ENCODE measurements at regions not wholly inside any gene's neighbourhood (a gene's known extent, or its start where the extent isn't known, plus 50 kb on each side); places are given as distances from the start of the nearest gene placed in this dataset.

DNA sequence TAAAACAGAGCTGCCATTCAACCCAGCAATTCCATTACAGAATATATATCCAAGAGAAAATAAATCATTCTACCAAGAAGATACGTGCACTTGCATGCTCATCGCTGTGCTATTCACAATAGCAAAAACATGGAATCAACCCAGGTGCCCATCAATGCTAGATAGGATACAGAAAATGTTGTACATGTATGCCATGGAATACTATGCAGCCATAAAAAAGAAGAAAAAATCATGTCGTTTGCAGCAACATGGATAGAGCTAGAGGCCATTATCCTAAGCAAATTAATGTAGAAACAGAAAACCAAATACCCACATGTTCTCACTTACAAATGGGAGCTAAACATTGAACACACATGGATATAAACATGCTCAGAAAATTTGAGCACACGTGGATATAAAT lies 633.1 kb upstream of the CITED2 start:
- H3K4me1 ChIP-seq (ENCODE audit: low read length): no peaks in the 10 kb centered on the region
- no peaks in the 10 kb centered on the region for H3K36me3 ChIP-seq (replicated peaks; ENCODE audit: insufficient read depth, low read length)
- DNase-seq: no peak
- no peak overlapping the region for H3K9ac ChIP-seq (ENCODE audit: low read length)
- no peak overlapping the region for H3K4me2 ChIP-seq (ENCODE audit: low read depth, low read length)
- H3K9me3 ChIP-seq (replicated peaks; ENCODE audit: insufficient read depth, low read length): no peaks in the 10 kb centered on the region
- no peaks in the 10 kb centered on the region for H3F3A ChIP-seq (ENCODE audit: insufficient read depth, low read length)
- H2AFZ ChIP-seq (ENCODE audit: low read length): no peak overlapping the region
- H3K9me2 ChIP-seq (replicated peaks; ENCODE audit: insufficient read depth, low read length): no peaks in the 10 kb centered on the region
- H3K79me2 ChIP-seq (ENCODE audit: low read length): no peaks in the 10 kb centered on the region
- H4K20me1 ChIP-seq (ENCODE audit: insufficient read depth, low read length): no peaks in the 10 kb centered on the region
- no peak for TF ChIP-seq EZH2 (optimal IDR thresholded peaks at IDR 0.05; ENCODE audit: low read depth, low read length)
- TF ChIP-seq CTCF (IDR thresholded peaks at IDR 0.05; ENCODE audit: low read length): no peak
- TF ChIP-seq EZH2phosphoT487 (IDR thresholded peaks at IDR 0.05; ENCODE audit: low read length): no peak
- H3K27ac ChIP-seq (ENCODE audit: low read length): no peak overlapping the region
- H3K4me3 ChIP-seq (ENCODE audit: low read length): no peak overlapping the region
- H3K27me3 ChIP-seq (replicated peaks; ENCODE audit: insufficient read depth, low read length): no peaks in the 10 kb centered on the region

- H3F3A ChIP-seq (ENCODE audit: insufficient read depth, low read length): no peaks in the 10 kb centered on the region
- H2AFZ ChIP-seq (ENCODE audit: low read length): no peak overlapping the region
- DNase-seq: no peak
- H3K27me3 ChIP-seq (replicated peaks; ENCODE audit: insufficient read depth, low read length): no peaks in the 10 kb centered on the region
- no peaks in the 10 kb centered on the region for H3K9me3 ChIP-seq (replicated peaks; ENCODE audit: insufficient read depth, low read length)
- TF ChIP-seq CTCF (IDR thresholded peaks at IDR 0.05; ENCODE audit: low read length) (no peak), EZH2 (optimal IDR thresholded peaks at IDR 0.05; ENCODE audit: low read depth, low read length) (no peak), EZH2phosphoT487 (IDR thresholded peaks at IDR 0.05; ENCODE audit: low read length) (no peak)
- no peaks in the 10 kb centered on the region for H3K4me1 ChIP-seq (ENCODE audit: low read length)
- H3K79me2 ChIP-seq (ENCODE audit: low read length): no peaks in the 10 kb centered on the region
- no peak overlapping the region for H3K9ac ChIP-seq (ENCODE audit: low read length)
- no peaks in the 10 kb centered on the region for H3K9me2 ChIP-seq (replicated peaks; ENCODE audit: insufficient read depth, low read length)
- no peak overlapping the region for H3K4me3 ChIP-seq (ENCODE audit: low read length)
- H3K4me2 ChIP-seq (ENCODE audit: low read depth, low read length): no peak overlapping the region
- no peak overlapping the region for H3K27ac ChIP-seq (ENCODE audit: low read length)
- no peaks in the 10 kb centered on the region for H3K36me3 ChIP-seq (replicated peaks; ENCODE audit: insufficient read depth, low read length)
- H4K20me1 ChIP-seq (ENCODE audit: insufficient read depth, low read length): no peaks in the 10 kb centered on the region
Measured at GRCh38 chr6:140003217-140003616, 628.8 kb upstream of the CITED2 start.

- Histone ChIP-seq H3K27ac (ENCODE audit: low read length) (no peak overlapping the region), H3K27me3 (replicated peaks; ENCODE audit: insufficient read depth, low read length) (no peaks in the 10 kb centered on the region), H3K9me3 (replicated peaks; ENCODE audit: insufficient read depth, low read length) (no peaks in the 10 kb centered on the region), H3K4me1 (ENCODE audit: low read length) (no peaks in the 10 kb centered on the region), H2AFZ (ENCODE audit: low read length) (no peak overlapping the region), H3K4me2 (ENCODE audit: low read depth, low read length) (no peak overlapping the region), H3K9me2 (replicated peaks; ENCODE audit: insufficient read depth, low read length) (no peaks in the 10 kb centered on the region), H3K36me3 (replicated peaks; ENCODE audit: insufficient read depth, low read length) (no peaks in the 10 kb centered on the region), H3K9ac (ENCODE audit: low read length) (no peak overlapping the region), H4K20me1 (ENCODE audit: insufficient read depth, low read length) (no peaks in the 10 kb centered on the region), H3F3A (ENCODE audit: insufficient read depth, low read length) (no peaks in the 10 kb centered on the region), H3K79me2 (ENCODE audit: low read length) (no peaks in the 10 kb centered on the region), H3K4me3 (ENCODE audit: low read length) (no peak overlapping the region)
- no peak for DNase-seq
- TF ChIP-seq CTCF (IDR thresholded peaks at IDR 0.05; ENCODE audit: low read length) (no peak), EZH2 (optimal IDR thresholded peaks at IDR 0.05; ENCODE audit: low read depth, low read length) (no peak), EZH2phosphoT487 (IDR thresholded peaks at IDR 0.05; ENCODE audit: low read length) (no peak)
Measured at GRCh38 chr6:140002396-140003022, 628.1 kb upstream of the CITED2 start.
